NCI-H524 treated with DMSO at 0.1 percent for 48 hours (cell line): ENCODE measurements at regions not wholly inside any gene's neighbourhood (a gene's known extent, or its start where the extent isn't known, plus 50 kb on each side); places are given as distances from the start of the nearest gene placed in this dataset.
"Not testable (repeated sequence)": the region's sequence is repeated elsewhere in the genome, so short reads cannot be mapped to it uniquely, and the experiment has no call there.

Experiments used
- DNase-seq: peaks from one replicate; lab custom pipeline; 2025; lab: John Stamatoyannopoulos, UW

GRCh38 chr20:6715401-6715941, 52.0 kb upstream of the BMP2 start:
- no peak for DNase-seq

- no peak for DNase-seq
These were observed 53.2 kb upstream of the BMP2 start for GRCh38 chr20:6714279-6714711.

DNA sequence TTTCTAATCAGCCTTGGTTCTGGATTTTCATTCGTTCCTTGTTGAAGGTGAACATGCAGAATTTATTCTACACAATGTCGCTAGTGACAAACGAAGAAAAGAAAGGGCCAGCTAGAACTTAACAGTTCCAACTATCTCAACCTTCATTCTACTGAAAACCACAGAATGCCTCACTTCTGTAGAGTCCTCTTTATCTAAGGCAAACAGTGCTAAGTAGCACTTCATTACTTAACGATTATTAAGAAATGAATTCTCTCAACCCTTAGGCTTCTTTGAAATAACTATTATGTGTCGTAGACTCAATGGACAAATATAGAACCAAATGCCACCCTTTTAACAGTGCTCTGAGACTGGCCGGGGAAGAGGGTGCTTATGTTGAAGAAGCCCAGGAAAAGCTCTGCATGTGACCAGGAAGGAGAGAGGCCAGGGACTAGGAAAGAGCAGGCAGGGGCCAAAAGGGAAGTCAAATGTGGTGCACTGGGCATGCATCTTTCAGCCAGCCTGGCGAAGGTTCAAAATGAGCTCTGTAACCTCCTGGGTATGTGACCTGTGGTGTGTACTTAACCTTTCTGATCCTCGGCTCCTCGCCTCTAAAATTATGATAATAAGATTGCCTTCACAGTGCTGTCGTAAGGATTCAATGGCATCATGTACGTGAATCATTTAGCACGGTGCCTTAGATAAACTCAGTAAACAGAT, 55.4 kb upstream of the BMP2 start:
- no peak for DNase-seq

DNA sequence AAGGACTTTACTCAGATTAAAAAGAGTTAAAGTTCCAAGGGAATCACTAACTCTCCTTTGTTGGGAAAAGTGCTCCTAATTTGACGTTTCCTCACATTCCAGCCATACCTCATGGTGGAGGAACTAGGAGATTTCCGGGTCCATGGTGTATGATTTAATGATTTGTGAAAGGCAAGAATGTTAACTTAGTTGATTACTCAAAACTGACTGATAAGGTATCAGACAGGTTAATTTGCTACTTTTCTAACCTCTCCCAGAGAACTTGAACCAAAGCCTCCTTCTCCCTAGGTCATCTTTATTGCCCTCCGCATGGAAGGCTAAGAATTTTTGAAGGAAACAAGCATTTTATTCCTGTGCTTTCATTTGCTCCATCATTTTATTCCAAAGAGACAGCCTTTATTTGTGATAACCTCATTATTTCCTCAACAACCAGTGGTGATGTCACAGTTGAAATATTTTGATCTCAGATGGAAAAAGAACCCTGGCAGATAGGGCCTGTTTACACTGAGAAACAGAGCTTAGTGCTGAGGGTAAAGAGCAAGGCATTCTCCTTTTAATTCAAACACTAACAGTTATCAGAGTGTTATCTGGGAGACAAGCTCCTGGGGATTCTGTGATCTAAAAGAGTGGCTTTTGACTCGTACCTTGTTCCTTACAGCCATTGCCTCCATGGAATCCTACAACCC, 57.4 kb upstream of the BMP2 start:
- no peak for DNase-seq

- DNase-seq: no peak
These were observed 59.5 kb upstream of the BMP2 start for GRCh38 chr20:6708010-6708409.

- no peak for DNase-seq
These were observed 60.1 kb upstream of the BMP2 start for GRCh38 chr20:6707321-6707831.

- no peak for DNase-seq
These were observed 61.4 kb upstream of the BMP2 start for GRCh38 chr20:6705926-6706548.

GRCh38 chr20:6705106-6705766, 62.2 kb upstream of the BMP2 start:
- no peak for DNase-seq

GRCh38 chr20:6704132-6704861, 63.2 kb upstream of the BMP2 start:
- no peak for DNase-seq

DNA sequence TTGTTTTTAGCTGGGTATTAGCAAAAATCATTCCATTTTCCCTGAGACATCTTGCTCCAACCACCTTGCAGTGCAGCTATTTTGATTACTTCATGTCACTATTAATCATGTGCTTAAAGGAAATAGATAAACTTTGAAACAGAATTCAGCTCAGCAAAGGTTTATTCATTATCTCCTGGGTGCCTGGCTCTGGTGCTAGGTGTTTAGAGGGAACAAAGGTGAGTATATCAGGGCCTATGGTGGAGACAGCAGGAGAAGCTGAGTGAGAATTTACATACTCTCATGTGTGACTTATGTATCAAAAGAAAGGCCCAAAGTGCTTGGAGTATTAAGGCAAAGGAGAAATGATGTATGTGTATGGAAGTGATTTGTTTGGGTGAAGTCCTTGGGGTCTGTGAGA, 63.8 kb upstream of the BMP2 start:
- no peak for DNase-seq

DNA sequence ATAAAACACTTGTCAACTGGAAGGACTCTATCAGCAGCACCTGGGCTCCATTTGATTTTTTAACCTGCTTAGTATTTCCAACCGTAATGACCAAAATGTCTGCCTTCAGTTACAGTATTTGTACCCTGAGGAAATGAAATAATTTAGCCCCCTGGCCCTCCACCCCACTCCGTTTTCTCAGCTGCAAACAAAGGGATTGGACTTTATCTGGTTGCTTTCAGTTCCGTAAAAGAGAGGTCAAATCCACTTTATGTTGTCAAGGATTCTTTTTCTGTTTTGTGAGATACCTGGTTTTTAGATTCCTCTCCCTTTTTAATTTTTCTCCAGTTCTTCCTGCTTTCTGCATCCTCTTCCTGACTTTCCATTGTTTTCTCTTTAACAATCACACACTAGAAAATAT, 64.4 kb upstream of the BMP2 start:
- no peak for DNase-seq

DNA sequence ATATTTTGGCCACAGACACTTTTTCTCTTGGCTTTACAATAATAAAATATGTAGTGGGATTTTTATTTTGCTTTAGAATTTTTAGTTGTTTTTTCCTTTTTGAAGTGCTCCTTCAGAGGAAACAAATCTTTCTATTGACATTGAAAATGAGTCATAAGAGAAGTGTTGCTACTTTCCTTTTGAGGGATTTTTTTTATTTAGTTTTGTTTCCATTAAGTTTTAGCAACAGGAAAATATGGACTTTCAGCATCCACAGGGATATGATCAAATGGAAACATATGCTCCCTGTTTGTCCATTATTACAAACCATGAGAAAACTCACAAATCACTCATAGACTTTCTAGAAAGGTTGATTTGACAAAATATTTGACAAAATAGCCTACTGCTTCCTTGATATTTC, 65.3 kb upstream of the BMP2 start:
- DNase-seq: no peak

- no peak for DNase-seq
These were observed 66.7 kb upstream of the BMP2 start for GRCh38 chr20:6700563-6701329.

GRCh38 chr20:6699921-6700562, 67.4 kb upstream of the BMP2 start:
- DNase-seq: no peak

- DNase-seq: no peak
These were observed 68.8 kb upstream of the BMP2 start for GRCh38 chr20:6698723-6699122.

DNA sequence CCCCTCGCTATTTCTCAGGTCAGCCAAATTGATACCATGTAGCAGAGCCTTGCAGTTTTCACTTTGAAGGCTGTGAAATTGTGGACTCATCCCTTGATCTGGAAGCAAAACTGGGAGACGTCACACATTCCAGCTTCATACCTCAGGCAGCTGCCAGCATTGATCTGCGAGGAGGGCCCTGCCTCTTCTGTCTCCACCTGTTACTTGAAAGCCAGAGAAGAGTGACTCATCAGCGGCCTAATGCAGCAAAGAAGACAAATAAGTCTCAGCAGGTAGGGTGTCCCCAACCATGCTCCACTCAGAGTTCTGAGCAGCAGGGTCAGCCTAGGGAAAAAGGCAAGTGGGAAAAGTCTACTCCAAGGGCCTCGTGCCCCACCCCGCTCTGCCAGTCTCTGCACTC, 69.4 kb upstream of the BMP2 start:
- DNase-seq: no peak

DNA sequence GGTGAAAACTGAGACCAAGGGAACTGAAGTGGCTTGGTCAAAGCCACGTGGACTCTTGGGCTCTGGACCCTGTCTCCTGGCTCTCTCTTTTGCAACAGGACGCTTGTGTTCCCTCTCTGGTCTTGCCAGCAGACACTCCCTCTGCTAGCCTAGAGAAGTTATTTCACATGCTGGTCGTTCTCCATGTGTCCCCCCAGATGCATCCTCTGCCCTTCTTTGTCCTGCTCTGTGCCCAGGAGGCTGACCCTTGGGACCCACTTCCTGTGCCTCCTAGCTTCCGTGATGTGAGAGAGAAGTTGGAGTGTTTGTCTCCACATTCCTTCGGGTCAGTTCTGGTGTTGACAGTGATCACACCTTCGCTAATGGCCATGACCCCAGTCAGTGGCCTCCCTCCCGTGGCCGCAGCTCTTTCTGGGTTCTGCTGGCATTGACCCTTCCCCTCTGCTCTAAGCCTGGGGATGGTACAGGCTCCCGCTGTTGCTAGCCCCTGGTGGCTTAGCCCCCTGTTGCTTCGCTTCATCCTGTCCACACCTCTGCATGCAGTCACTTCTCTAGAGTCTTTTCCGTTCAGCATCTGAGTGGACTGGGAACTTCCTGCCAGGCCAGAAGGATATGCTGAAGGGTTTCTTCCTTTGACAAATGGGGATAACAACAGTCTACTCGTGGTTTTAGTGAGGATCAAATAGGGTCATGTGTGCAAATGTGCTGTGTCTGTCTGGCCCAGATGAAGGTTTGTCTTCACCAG, 70.1 kb upstream of the BMP2 start:
- no peak for DNase-seq

- no peak for DNase-seq
These were observed 71.5 kb upstream of the BMP2 start for GRCh38 chr20:6696001-6696400.

GRCh38 chr20:6693808-6694198, 73.7 kb upstream of the BMP2 start:
- DNase-seq: not testable (repeated sequence)
